SK-N-SH (cell line): ENCODE measurements at regions not wholly inside any gene's neighbourhood (a gene's known extent, or its start where the extent isn't known, plus 50 kb on each side); places are given as distances from the start of the nearest gene placed in this dataset.

Source experiments
- CTCF ChIA-PET: fragments of 300-600, 350-600 bp; formaldehyde crosslinking; extraction: SDS; loops from one replicate; lab custom pipeline; 2021; lab: Yijun Ruan, JAX
- POLR2A ChIA-PET: fragments of 350-600 bp; sonication (Branson Sonifier 250); formaldehyde crosslinking; extraction: SDS; loops from one replicate; lab custom pipeline; 2020; ENCODE audit warnings: antibody characterized with exemption, inconsistent platforms; lab: Yijun Ruan, JAX
- DNase-seq: peaks from one replicate; pipeline ENCODE4 v3.0.0; 2012
- H2AFZ ChIP-seq: fragments of 200-600 bp; sonication (generic); 2 replicates; pipeline ENCODE4 v1.8.1; 2016; ENCODE audit warnings: antibody characterized with exemption, mild to moderate bottlenecking, low read depth
- H3F3A ChIP-seq: fragments of 200-600 bp; sonication (generic); replicated peaks from 2 replicates; pipeline ENCODE3; 2016; ENCODE audit warnings: antibody characterized with exemption, mild to moderate bottlenecking; ENCODE audit not compliant: insufficient read depth
- H3K27ac ChIP-seq, 2 experiments: fragments of 200-500 bp in 1 of 2; fragments of 200-600 bp in 1 of 2; sonication (Bioruptor generic) in 1 of 2; sonication (generic), shearing (Covaris generic) in 1 of 2; 2 replicates each; pipeline versions ENCODE4 v1.5.1 to v1.6.1; 2014 to 2016; ENCODE audit warnings: low read depth in 2 of 2, inconsistent platforms in 1 of 2, low read length in 1 of 2, mild to moderate bottlenecking in 1 of 2, mixed read lengths in 1 of 2
- H3K27me3 ChIP-seq: fragments of 200-600 bp; sonication (generic), shearing (Covaris generic); 2 replicates; pipeline ENCODE4 v1.6.1; 2016; ENCODE audit warnings: mixed run types; ENCODE audit not compliant: insufficient read depth
- H3K36me3 ChIP-seq, 2 experiments: fragments of 200-500 bp in 1 of 2; fragments of 200-600 bp in 1 of 2; sonication (Bioruptor generic) in 1 of 2; sonication (generic) in 1 of 2; replicated peaks in 1 of 2; 2 replicates each; pipeline versions ENCODE3 to v1.5.1; 2014 to 2016; ENCODE audit warnings: low read length in 1 of 2, mild to moderate bottlenecking in 1 of 2; ENCODE audit not compliant: insufficient read depth in 2 of 2, control insufficient read depth in 1 of 2
- H3K4me1 ChIP-seq, 2 experiments: fragments of 200-500 bp in 1 of 2; fragments of 200-600 bp in 1 of 2; sonication (Bioruptor generic) in 1 of 2; sonication (generic), shearing (Covaris generic) in 1 of 2; 2 replicates each; pipeline versions ENCODE4 v1.5.1 to v1.6.1; 2014 to 2016; ENCODE audit warnings: low read depth in 1 of 2, low read length in 1 of 2, mixed run types in 1 of 2; ENCODE audit not compliant: insufficient read depth in 2 of 2, control insufficient read depth in 1 of 2
- H3K4me2 ChIP-seq: fragments of 200-600 bp; sonication (generic), shearing (Covaris generic); 2 replicates; pipeline ENCODE4 v1.6.1; 2017; ENCODE audit warnings: mixed run types
- H3K4me3 ChIP-seq, 2 experiments: fragments of 200-500 bp in 1 of 2; fragments of 200-600 bp in 1 of 2; sonication (Bioruptor generic) in 1 of 2; sonication (generic), shearing (Covaris generic) in 1 of 2; 2 replicates each; pipeline versions ENCODE4 v1.5.1 to v1.8.1; 2014 to 2016; ENCODE audit warnings: low read depth in 2 of 2, inconsistent platforms in 1 of 2, low read length in 1 of 2, mild to moderate bottlenecking in 1 of 2, mixed read lengths in 1 of 2, moderate library complexity in 1 of 2
- H3K79me2 ChIP-seq: fragments of 200-600 bp; sonication (generic); 2 replicates; pipeline ENCODE4 v1.8.1; 2017; ENCODE audit warnings: mild to moderate bottlenecking; ENCODE audit not compliant: insufficient read depth
- H3K9ac ChIP-seq: fragments of 200-600 bp; sonication (generic); 2 replicates; pipeline ENCODE4 v1.6.1; 2017; ENCODE audit warnings: mixed run types
- H3K9me2 ChIP-seq: fragments of 200-600 bp; sonication (generic); 2 replicates; pipeline ENCODE4 v1.6.1; 2017; ENCODE audit warnings: mixed run types
- H3K9me3 ChIP-seq: fragments of 200-600 bp; sonication (generic); 2 replicates; pipeline ENCODE4 v1.6.1; 2017; ENCODE audit warnings: mixed run types, mild to moderate bottlenecking, moderate library complexity
- H4K20me1 ChIP-seq: fragments of 200-600 bp; sonication (generic); 2 replicates; pipeline ENCODE4 v1.6.1; 2017; ENCODE audit warnings: mild to moderate bottlenecking, mixed run types; ENCODE audit not compliant: insufficient read depth
- FOSL2 ChIP-seq: IDR thresholded peaks from 2 replicates; pipeline ENCODE4 v1.4.0; 2012; ENCODE audit warnings: low read depth, mild to moderate bottlenecking, moderate library complexity, borderline replicate concordance
- JUND ChIP-seq: IDR thresholded peaks from 2 replicates; pipeline ENCODE4 v1.4.0; 2012
- MEF2A ChIP-seq: IDR thresholded peaks from 2 replicates; pipeline ENCODE4 v1.4.0; 2012; ENCODE audit warnings: low read depth, borderline replicate concordance
- MXI1 ChIP-seq: IDR thresholded peaks from 2 replicates; pipeline ENCODE4 v1.6.1; 2012; ENCODE audit warnings: mild to moderate bottlenecking, low read depth, low read length, improper control_type of control experiment
- NFIC ChIP-seq: IDR thresholded peaks from 2 replicates; pipeline ENCODE4 v1.4.0; 2012; ENCODE audit warnings: borderline replicate concordance
- NRF1 ChIP-seq: IDR thresholded peaks from 2 replicates; pipeline ENCODE4 v1.6.1; 2012; ENCODE audit warnings: low read depth, mild to moderate bottlenecking, low read length
- RAD21 ChIP-seq: IDR thresholded peaks from 2 replicates; pipeline ENCODE4 v1.6.1; 2012; ENCODE audit warnings: mild to moderate bottlenecking, low read length
- RFX5 ChIP-seq: IDR thresholded peaks from 2 replicates; pipeline ENCODE4 v1.6.1; 2012; ENCODE audit warnings: mild to moderate bottlenecking, improper control_type of control experiment, low read length
- RXRA ChIP-seq: IDR thresholded peaks from 2 replicates; pipeline ENCODE4 v1.4.0; 2012; ENCODE audit warnings: low read depth, mild to moderate bottlenecking, borderline replicate concordance
- SIN3A ChIP-seq: IDR thresholded peaks from 2 replicates; pipeline ENCODE4 v1.6.1; 2012; ENCODE audit warnings: low read depth, mild to moderate bottlenecking, low read length, moderate library complexity, borderline replicate concordance
- TCF12 ChIP-seq: IDR thresholded peaks from 2 replicates; pipeline ENCODE4 v1.4.0; 2012
- WGBS: methylation state at CpG from one replicate; pipeline ENCODE4 v1.1.6; 2017; ENCODE audit warnings: low lambda C conversion rate; 5-methylcytosine and 5-hydroxymethylcytosine counted together
- TF ChIP-seq, protein P1 (sequence below): IDR thresholded peaks from 2 replicates; pipeline ENCODE4 v1.6.1; 2012; ENCODE audit warnings: mild to moderate bottlenecking, low read depth, low read length, moderate library complexity
- TF ChIP-seq, protein P2 (sequence below): IDR thresholded peaks from 2 replicates; pipeline ENCODE4 v1.4.0; 2012; ENCODE audit warnings: low read depth, borderline replicate concordance
- TF ChIP-seq, protein P3 (sequence below): IDR thresholded peaks from 2 replicates; pipeline ENCODE4 v1.4.0; 2012; ENCODE audit warnings: low read depth

DNA sequence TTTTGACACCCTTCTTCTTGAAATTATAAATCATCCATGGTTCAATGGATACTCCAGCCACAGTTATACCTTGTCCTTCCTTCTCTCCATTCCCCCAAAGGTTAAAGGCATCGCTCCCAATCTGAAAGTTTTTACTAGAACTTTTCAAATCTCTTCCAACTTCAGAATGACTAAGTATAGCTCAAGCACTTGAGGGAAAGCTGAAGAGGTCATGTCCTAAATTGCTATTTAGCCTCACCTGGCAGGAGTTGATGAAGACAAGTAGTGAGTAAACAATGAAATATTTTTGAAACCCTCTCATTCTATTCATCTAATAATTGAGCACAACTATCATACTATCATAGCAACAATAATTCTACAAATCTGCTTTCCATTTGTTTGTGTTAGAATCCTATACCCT is 167.8 kb downstream of the HNMT start (continued):
- TF ChIP-seq, protein P1, sequence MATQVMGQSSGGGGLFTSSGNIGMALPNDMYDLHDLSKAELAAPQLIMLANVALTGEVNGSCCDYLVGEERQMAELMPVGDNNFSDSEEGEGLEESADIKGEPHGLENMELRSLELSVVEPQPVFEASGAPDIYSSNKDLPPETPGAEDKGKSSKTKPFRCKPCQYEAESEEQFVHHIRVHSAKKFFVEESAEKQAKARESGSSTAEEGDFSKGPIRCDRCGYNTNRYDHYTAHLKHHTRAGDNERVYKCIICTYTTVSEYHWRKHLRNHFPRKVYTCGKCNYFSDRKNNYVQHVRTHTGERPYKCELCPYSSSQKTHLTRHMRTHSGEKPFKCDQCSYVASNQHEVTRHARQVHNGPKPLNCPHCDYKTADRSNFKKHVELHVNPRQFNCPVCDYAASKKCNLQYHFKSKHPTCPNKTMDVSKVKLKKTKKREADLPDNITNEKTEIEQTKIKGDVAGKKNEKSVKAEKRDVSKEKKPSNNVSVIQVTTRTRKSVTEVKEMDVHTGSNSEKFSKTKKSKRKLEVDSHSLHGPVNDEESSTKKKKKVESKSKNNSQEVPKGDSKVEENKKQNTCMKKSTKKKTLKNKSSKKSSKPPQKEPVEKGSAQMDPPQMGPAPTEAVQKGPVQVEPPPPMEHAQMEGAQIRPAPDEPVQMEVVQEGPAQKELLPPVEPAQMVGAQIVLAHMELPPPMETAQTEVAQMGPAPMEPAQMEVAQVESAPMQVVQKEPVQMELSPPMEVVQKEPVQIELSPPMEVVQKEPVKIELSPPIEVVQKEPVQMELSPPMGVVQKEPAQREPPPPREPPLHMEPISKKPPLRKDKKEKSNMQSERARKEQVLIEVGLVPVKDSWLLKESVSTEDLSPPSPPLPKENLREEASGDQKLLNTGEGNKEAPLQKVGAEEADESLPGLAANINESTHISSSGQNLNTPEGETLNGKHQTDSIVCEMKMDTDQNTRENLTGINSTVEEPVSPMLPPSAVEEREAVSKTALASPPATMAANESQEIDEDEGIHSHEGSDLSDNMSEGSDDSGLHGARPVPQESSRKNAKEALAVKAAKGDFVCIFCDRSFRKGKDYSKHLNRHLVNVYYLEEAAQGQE: no peak
- TF ChIP-seq FOSL2: no peak
- TF ChIP-seq, all 33 proteins: peak for 0

DNA sequence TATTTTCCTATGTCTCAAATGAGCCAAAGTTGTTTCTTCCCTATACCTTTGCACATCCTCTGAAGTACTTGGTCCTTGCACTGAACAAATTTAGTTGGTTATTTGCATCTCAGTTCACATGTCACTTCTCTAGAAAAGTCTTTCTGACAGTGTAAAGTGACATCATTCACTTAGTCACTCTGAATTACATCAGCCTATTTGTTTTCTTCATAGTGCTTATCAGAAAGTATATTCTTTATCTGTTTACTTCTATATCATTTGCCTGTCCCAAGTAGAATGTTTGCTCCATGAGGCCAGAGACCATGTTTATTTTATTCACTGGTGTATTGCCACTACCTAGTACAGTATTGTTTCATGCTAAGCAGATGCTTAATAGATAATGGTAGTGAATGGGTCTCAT is 173.7 kb downstream of the HNMT start:
- no peak for DNase-seq
- H4K20me1 ChIP-seq: no peaks in the 10 kb centered on the region
- POLR2A ChIA-PET: no interaction called here

DNA sequence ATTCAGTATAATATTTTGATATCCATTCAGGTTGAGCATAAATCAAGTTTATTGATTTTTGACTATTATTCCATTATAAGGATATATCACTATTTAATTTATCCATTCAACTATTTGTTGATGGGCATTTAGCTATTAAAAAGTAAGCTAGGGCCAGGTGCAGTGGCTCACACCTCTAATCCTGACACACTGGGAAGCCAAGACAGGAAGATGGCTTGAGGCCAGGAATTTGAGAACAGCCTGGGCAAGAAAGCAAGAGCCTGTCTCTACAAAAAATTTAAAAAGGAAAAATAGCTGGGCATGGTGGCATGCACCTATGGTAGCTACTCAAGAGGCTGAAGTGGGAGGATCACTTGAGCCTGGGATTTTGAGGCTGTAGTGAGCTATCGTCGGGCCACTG is 183.5 kb downstream of the HNMT start:
- H3K4me2 ChIP-seq: no peak overlapping the region
- H3K27ac ChIP-seq: no peak overlapping the region
- no peak overlapping the region for H2AFZ ChIP-seq
- H3F3A ChIP-seq: no peaks in the 10 kb centered on the region
- no peaks in the 10 kb centered on the region for H3K4me1 ChIP-seq
- H3K4me3 ChIP-seq: no peak overlapping the region
- H3K27me3 ChIP-seq: no peaks in the 10 kb centered on the region
- ChIA-PET POLR2A (no interaction called here), CTCF (no interaction called here)
- no peak for DNase-seq
- H4K20me1 ChIP-seq: no peaks in the 10 kb centered on the region
- no peaks in the 10 kb centered on the region for H3K79me2 ChIP-seq
- no peaks in the 10 kb centered on the region for H3K9me3 ChIP-seq
- no peaks in the 10 kb centered on the region for H3K9me2 ChIP-seq
- 100% methylated on average over 2 of the region's 2 CpGs for WGBS
- H3K9ac ChIP-seq: no peak overlapping the region
- TF ChIP-seq, protein P2, sequence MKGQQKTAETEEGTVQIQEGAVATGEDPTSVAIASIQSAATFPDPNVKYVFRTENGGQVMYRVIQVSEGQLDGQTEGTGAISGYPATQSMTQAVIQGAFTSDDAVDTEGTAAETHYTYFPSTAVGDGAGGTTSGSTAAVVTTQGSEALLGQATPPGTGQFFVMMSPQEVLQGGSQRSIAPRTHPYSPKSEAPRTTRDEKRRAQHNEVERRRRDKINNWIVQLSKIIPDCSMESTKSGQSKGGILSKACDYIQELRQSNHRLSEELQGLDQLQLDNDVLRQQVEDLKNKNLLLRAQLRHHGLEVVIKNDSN: no peak
- TF ChIP-seq MXI1 (no peak), JUND (no peak), RXRA (no peak), NRF1 (no peak), SIN3A (no peak), MEF2A (no peak)
- TF ChIP-seq, protein P3, sequence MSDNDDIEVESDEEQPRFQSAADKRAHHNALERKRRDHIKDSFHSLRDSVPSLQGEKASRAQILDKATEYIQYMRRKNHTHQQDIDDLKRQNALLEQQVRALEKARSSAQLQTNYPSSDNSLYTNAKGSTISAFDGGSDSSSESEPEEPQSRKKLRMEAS: no peak
- no peaks in the 10 kb centered on the region for H3K36me3 ChIP-seq

More for the DNA sequence above, 173.7 kb downstream of the HNMT start:
- Histone ChIP-seq H3K27ac (no peak overlapping the region), H3K4me3 (no peak overlapping the region), H3K4me1 (no peaks in the 10 kb centered on the region), H3K36me3 (no peaks in the 10 kb centered on the region), H3F3A (no peaks in the 10 kb centered on the region), H3K9me2 (no peaks in the 10 kb centered on the region), H2AFZ (no peak overlapping the region), H3K27me3 (no peaks in the 10 kb centered on the region), H3K4me2 (no peak overlapping the region), H3K9me3 (no peaks in the 10 kb centered on the region), H3K9ac (no peak overlapping the region), H3K79me2 (no peaks in the 10 kb centered on the region)
- CTCF ChIA-PET: no interaction called here
- TF ChIP-seq TCF12 (no peak), FOSL2 (no peak), RFX5 (no peak), NFIC (no peak), MXI1 (no peak), RAD21 (no peak)
- TF ChIP-seq, protein P3: no peak
